HG02938 (cell line): ENCODE measurements at regions not wholly inside any gene's neighbourhood (a gene's known extent, or its start where the extent isn't known, plus 50 kb on each side); places are given as distances from the start of the nearest gene placed in this dataset.
"Not testable (repeated sequence)": the region's sequence is repeated elsewhere in the genome, so short reads cannot be mapped to it uniquely, and the experiment has no call there.

Experiments
- ATAC-seq: cut with Tn5 transposase; IDR thresholded peaks from one replicate; pipeline ENCODE4 v1.9.1; 2021; ENCODE audit warnings: mild to moderate bottlenecking, moderate library complexity; ENCODE audit not compliant: unreplicated experiment

- no peak for ATAC-seq
These were observed 472.5 kb downstream of the PID1 start for GRCh38 chr2:228798458-228799207.

- ATAC-seq, result no peak
These were observed 474.7 kb downstream of the PID1 start for GRCh38 chr2:228796386-228796785.

- ATAC-seq, result no peak
These were observed 478.0 kb downstream of the PID1 start for GRCh38 chr2:228793116-228793515.

- no peak for ATAC-seq
These were observed 484.2 kb downstream of the PID1 start for GRCh38 chr2:228786901-228787300.

- ATAC-seq, result no peak
These were observed 488.8 kb downstream of the PID1 start for GRCh38 chr2:228782281-228782680.

- no peak for ATAC-seq
These were observed 493.2 kb downstream of the PID1 start for GRCh38 chr2:228777855-228778355.

GRCh38 chr2:228774548-228774947, 496.5 kb downstream of the PID1 start:
- ATAC-seq, result no peak

GRCh38 chr2:228771774-228772173, 499.3 kb downstream of the PID1 start:
- no peak for ATAC-seq

- ATAC-seq, result no peak
These were observed 499.8 kb downstream of the PID1 start for GRCh38 chr2:228771315-228771714.

GRCh38 chr2:228768818-228769217, 502.3 kb downstream of the PID1 start:
- ATAC-seq, result no peak

GRCh38 chr2:228768141-228768540, 502.9 kb downstream of the PID1 start:
- not testable (repeated sequence) for ATAC-seq

- no peak for ATAC-seq
These were observed 503.9 kb downstream of the PID1 start for GRCh38 chr2:228767196-228767595.

GRCh38 chr2:228763379-228763981, 507.6 kb downstream of the PID1 start:
- ATAC-seq, result no peak

GRCh38 chr2:228762565-228762964, 508.5 kb downstream of the PID1 start:
- no peak for ATAC-seq

- not testable (repeated sequence) for ATAC-seq
These were observed 515.4 kb downstream of the PID1 start for GRCh38 chr2:228755661-228756060.

- no peak for ATAC-seq
These were observed 523.6 kb downstream of the PID1 start for GRCh38 chr2:228747483-228747882.

- ATAC-seq, result no peak
These were observed 532.3 kb downstream of the PID1 start for GRCh38 chr2:228738671-228739380.

- no peak for ATAC-seq
These were observed 535.4 kb downstream of the PID1 start for GRCh38 chr2:228735697-228736096.

- no peak for ATAC-seq
These were observed 539.6 kb downstream of the PID1 start for GRCh38 chr2:228731517-228731916.

GRCh38 chr2:228728961-228729360, 542.1 kb downstream of the PID1 start:
- no peak for ATAC-seq

GRCh38 chr2:228725031-228725430, 543.5 kb upstream of the SPHKAP start:
- no peak for ATAC-seq

GRCh38 chr2:228723599-228723998, 542.1 kb upstream of the SPHKAP start:
- ATAC-seq, result no peak
